ENCODE measurements at regions not wholly inside any gene's neighbourhood (a gene's known extent, or its start where the extent isn't known, plus 50 kb on each side); places are given as distances from the start of the nearest gene placed in this dataset.
"Not testable (repeated sequence)": the region's sequence is repeated elsewhere in the genome, so short reads cannot be mapped to it uniquely, and the experiment has no call there.

DNA sequence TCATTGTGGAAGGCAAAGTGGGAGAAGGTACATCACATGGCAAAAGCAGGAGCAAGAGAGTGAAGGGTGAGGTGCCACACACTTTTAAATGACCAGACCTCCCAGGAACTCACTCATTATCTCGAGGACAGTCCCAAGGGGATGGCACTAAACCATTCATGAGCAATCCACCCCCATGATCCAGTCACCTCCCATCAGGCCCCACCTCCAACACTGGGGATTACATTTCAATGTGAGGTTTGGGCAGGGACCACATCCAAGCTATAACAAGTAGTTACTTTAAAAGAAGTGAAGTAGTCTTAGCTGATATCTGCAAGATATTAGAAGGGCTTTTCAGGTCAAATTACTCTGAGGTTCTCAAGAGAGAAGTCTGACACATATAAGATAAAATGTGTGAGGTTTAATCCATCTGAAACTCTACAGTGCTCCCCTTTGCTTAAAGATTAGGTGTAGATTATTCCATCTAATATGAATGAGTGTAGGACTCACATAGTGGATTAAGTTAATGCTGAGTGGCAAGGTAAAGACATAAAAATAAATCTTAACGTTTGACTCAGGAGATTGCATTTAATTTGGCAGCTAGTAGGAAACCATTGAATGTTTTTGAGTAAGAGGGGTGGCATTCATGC lies 130.8 kb downstream of the TMX1 start:
- H3K4me3 ChIP-seq (replicated peaks; ENCODE audit: insufficient read depth, low read length), result no peak overlapping the region
- no peak overlapping the region for H3K27ac ChIP-seq (replicated peaks)
- TF ChIP-seq, protein P1, sequence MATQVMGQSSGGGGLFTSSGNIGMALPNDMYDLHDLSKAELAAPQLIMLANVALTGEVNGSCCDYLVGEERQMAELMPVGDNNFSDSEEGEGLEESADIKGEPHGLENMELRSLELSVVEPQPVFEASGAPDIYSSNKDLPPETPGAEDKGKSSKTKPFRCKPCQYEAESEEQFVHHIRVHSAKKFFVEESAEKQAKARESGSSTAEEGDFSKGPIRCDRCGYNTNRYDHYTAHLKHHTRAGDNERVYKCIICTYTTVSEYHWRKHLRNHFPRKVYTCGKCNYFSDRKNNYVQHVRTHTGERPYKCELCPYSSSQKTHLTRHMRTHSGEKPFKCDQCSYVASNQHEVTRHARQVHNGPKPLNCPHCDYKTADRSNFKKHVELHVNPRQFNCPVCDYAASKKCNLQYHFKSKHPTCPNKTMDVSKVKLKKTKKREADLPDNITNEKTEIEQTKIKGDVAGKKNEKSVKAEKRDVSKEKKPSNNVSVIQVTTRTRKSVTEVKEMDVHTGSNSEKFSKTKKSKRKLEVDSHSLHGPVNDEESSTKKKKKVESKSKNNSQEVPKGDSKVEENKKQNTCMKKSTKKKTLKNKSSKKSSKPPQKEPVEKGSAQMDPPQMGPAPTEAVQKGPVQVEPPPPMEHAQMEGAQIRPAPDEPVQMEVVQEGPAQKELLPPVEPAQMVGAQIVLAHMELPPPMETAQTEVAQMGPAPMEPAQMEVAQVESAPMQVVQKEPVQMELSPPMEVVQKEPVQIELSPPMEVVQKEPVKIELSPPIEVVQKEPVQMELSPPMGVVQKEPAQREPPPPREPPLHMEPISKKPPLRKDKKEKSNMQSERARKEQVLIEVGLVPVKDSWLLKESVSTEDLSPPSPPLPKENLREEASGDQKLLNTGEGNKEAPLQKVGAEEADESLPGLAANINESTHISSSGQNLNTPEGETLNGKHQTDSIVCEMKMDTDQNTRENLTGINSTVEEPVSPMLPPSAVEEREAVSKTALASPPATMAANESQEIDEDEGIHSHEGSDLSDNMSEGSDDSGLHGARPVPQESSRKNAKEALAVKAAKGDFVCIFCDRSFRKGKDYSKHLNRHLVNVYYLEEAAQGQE (IDR thresholded peaks at IDR 0.05; ENCODE audit: insufficient replicate concordance, low read depth), result no peak
- TF ChIP-seq SPI1 (IDR thresholded peaks at IDR 0.05; ENCODE audit: borderline replicate concordance, low read depth) (no peak), GABPA (IDR thresholded peaks at IDR 0.05; ENCODE audit: low read depth) (no peak)
- DNase-seq (ENCODE audit: low read depth in 1 of 2, low spot score in 1 of 2), result no peak
- no peaks in the 10 kb centered on the region for H3K27me3 ChIP-seq (ENCODE audit: insufficient read depth, poor library complexity, severe bottlenecking)

DNA sequence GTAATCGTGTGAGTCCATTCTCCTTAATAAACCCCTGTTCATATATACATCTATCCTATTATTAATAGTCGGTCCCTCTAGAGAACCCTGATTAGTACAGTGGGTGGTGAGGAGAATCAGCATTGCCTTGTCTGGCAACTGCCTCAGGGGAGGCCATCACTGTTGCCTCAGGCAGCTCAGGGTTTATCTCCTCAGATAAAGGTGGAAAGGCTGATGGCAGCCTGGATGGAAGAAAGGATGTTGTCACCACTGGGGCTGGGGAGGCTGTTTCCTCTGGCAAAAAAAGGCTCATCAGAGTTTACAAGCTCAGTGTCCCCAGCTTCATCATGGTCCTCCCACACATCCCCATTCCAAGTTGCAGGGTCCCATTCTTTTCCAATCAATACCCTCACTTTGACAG lies 137.1 kb downstream of the TMX1 start:
- not testable (repeated sequence) for H3K27ac ChIP-seq (replicated peaks); H3K4me3 ChIP-seq (replicated peaks; ENCODE audit: insufficient read depth, low read length); H3K27me3 ChIP-seq (ENCODE audit: insufficient read depth, poor library complexity, severe bottlenecking); DNase-seq (ENCODE audit: low read depth in 1 of 2, low spot score in 1 of 2)

DNA sequence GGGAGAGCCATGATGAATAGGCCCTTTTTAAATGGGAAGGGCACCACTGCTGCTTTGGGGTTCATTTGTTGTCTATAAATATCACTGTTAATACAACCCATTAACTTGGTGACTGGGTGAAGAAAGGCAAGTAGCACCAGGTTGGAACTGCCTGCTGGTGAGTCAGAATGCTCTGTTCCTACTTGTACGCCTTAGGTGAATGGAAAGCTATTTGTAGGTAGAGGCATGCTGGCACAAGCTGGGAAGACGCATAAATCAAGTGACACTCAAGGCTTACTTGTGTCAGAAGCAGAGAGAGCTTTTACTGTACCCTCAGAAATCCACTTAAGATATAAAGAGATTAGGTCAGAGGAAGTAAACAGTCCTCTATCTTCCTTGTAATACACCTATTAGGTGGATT lies 142.5 kb downstream of the TMX1 start:
- Histone ChIP-seq H3K27me3 (ENCODE audit: insufficient read depth, poor library complexity, severe bottlenecking) (no peaks in the 10 kb centered on the region), H3K4me3 (replicated peaks; ENCODE audit: insufficient read depth, low read length) (no peak overlapping the region), H3K27ac (replicated peaks) (no peak overlapping the region)
- TF ChIP-seq, protein P1 (IDR thresholded peaks at IDR 0.05; ENCODE audit: insufficient replicate concordance, low read depth), result no peak
- TF ChIP-seq GABPA (IDR thresholded peaks at IDR 0.05; ENCODE audit: low read depth), result no peak
- TF ChIP-seq SPI1 (IDR thresholded peaks at IDR 0.05; ENCODE audit: borderline replicate concordance, low read depth), result no peak
- TF ChIP-seq, protein P2, sequence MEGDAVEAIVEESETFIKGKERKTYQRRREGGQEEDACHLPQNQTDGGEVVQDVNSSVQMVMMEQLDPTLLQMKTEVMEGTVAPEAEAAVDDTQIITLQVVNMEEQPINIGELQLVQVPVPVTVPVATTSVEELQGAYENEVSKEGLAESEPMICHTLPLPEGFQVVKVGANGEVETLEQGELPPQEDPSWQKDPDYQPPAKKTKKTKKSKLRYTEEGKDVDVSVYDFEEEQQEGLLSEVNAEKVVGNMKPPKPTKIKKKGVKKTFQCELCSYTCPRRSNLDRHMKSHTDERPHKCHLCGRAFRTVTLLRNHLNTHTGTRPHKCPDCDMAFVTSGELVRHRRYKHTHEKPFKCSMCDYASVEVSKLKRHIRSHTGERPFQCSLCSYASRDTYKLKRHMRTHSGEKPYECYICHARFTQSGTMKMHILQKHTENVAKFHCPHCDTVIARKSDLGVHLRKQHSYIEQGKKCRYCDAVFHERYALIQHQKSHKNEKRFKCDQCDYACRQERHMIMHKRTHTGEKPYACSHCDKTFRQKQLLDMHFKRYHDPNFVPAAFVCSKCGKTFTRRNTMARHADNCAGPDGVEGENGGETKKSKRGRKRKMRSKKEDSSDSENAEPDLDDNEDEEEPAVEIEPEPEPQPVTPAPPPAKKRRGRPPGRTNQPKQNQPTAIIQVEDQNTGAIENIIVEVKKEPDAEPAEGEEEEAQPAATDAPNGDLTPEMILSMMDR (IDR thresholded peaks at IDR 0.05; ENCODE audit: insufficient read depth, low read length), result no peak
- no peak for TF ChIP-seq POLR2AphosphoS5 (IDR thresholded peaks at IDR 0.05; ENCODE audit: low read depth)
- DNase-seq (ENCODE audit: low read depth in 1 of 2, low spot score in 1 of 2), result no peak

DNA sequence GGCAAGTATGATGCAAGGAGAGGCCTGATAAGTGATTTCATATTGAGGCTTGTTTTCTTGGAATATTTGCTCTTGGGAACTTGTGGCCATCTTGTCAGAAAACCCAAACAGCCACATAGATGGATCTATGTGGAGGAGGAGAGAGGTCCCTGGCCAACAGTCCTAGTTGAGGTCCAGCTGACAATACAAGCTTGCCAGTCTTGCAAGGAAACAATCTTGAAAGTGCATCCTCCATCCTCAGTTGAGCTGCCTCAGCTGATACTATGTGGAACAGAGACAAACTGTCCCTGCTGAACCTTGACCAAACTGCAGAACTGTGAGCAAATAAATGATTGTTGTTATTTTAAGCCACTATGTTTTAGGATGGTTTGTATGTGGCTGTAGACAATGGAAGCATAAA lies 146.4 kb downstream of the TMX1 start:
- TF ChIP-seq, protein P2 (IDR thresholded peaks at IDR 0.05; ENCODE audit: insufficient read depth, low read length), result no peak
- no peak for TF ChIP-seq POLR2AphosphoS5 (IDR thresholded peaks at IDR 0.05; ENCODE audit: low read depth)
- TF ChIP-seq SPI1 (IDR thresholded peaks at IDR 0.05; ENCODE audit: borderline replicate concordance, low read depth), result no peak
- TF ChIP-seq GABPA (IDR thresholded peaks at IDR 0.05; ENCODE audit: low read depth), result no peak
- TF ChIP-seq, protein P1 (IDR thresholded peaks at IDR 0.05; ENCODE audit: insufficient replicate concordance, low read depth), result no peak
- DNase-seq (ENCODE audit: low read depth in 1 of 2, low spot score in 1 of 2), result no peak
- Histone ChIP-seq H3K27ac (replicated peaks) (no peak overlapping the region), H3K4me3 (replicated peaks; ENCODE audit: insufficient read depth, low read length) (no peak overlapping the region), H3K27me3 (ENCODE audit: insufficient read depth, poor library complexity, severe bottlenecking) (no peaks in the 10 kb centered on the region)
